ENCODE measurements at regions not wholly inside any gene's neighbourhood (a gene's known extent, or its start where the extent isn't known, plus 50 kb on each side); places are given as distances from the start of the nearest gene placed in this dataset.

GRCh38 chr3:124227150-124227630, 235.3 kb upstream of the ROPN1 start:
- H3K27me3 ChIP-seq (ENCODE audit: control insufficient read depth, insufficient read depth, low read length): no peaks in the 10 kb centered on the region
- no peak overlapping the region for H3K4me3 ChIP-seq (ENCODE audit: low read depth, low read length)
- no peaks in the 10 kb centered on the region for H3K36me3 ChIP-seq (ENCODE audit: control insufficient read depth, insufficient read depth, low read length)
- TF ChIP-seq CTCF (IDR thresholded peaks at IDR 0.05; ENCODE audit: insufficient read depth, low read length, poor library complexity, severe bottlenecking): no peak
- no peak for DNase-seq (ENCODE audit: low read depth)

DNA sequence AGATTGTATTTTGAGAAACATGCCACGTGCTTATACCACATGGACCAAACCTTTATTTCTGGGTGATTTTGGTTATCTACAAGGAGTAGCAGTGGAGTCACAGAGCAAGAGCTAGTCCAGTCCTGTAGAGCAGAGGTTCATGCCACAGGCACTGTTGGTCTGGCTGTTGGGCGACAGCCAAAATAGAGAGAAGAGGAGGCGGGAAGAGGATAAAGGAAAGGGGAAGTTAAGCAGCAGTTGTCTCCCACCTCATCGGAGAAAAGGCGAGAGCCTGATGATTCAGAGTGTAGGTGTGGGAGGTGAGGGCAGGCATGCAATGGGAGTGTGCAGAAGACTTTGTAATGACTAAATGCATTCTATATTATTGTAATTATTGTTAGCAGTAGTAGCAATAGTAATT, 237.5 kb upstream of the ROPN1 start:
- no peaks in the 10 kb centered on the region for H3K36me3 ChIP-seq (ENCODE audit: control insufficient read depth, insufficient read depth, low read length)
- H3K4me3 ChIP-seq (ENCODE audit: low read depth, low read length): no peak overlapping the region
- DNase-seq (ENCODE audit: low read depth): no peak
- no peak for TF ChIP-seq CTCF (IDR thresholded peaks at IDR 0.05; ENCODE audit: insufficient read depth, low read length, poor library complexity, severe bottlenecking)
- no peaks in the 10 kb centered on the region for H3K27me3 ChIP-seq (ENCODE audit: control insufficient read depth, insufficient read depth, low read length)

DNA sequence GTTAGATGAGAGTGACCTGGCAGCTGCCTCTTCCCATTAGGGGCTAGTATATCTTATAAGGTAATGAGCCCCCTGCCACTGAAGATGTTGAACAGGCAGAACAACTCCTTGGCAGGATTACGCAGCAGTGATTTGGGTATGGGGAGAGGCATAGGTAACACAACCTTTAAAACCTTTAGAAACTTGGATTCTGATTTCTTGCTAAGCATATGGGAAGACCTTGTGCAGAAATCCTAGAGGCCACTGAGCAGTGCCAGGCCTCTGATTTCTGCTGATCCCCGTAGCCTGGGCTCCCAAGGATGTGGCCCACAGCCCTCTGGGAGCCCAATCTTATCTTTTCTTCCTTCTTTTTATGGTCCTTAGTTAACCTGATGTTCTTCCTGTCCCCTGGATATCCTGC, 237.9 kb upstream of the ROPN1 start:
- Histone ChIP-seq H3K36me3 (ENCODE audit: control insufficient read depth, insufficient read depth, low read length) (no peaks in the 10 kb centered on the region), H3K4me3 (ENCODE audit: low read depth, low read length) (no peak overlapping the region), H3K27me3 (ENCODE audit: control insufficient read depth, insufficient read depth, low read length) (no peaks in the 10 kb centered on the region)
- DNase-seq (ENCODE audit: low read depth): no peak
- TF ChIP-seq CTCF (IDR thresholded peaks at IDR 0.05; ENCODE audit: insufficient read depth, low read length, poor library complexity, severe bottlenecking): no peak

GRCh38 chr3:124230432-124230831, 238.5 kb upstream of the ROPN1 start:
- Histone ChIP-seq H3K36me3 (ENCODE audit: control insufficient read depth, insufficient read depth, low read length) (no peaks in the 10 kb centered on the region), H3K27me3 (ENCODE audit: control insufficient read depth, insufficient read depth, low read length) (no peaks in the 10 kb centered on the region), H3K4me3 (ENCODE audit: low read depth, low read length) (no peak overlapping the region)
- no peak for TF ChIP-seq CTCF (IDR thresholded peaks at IDR 0.05; ENCODE audit: insufficient read depth, low read length, poor library complexity, severe bottlenecking)
- no peak for DNase-seq (ENCODE audit: low read depth)

DNA sequence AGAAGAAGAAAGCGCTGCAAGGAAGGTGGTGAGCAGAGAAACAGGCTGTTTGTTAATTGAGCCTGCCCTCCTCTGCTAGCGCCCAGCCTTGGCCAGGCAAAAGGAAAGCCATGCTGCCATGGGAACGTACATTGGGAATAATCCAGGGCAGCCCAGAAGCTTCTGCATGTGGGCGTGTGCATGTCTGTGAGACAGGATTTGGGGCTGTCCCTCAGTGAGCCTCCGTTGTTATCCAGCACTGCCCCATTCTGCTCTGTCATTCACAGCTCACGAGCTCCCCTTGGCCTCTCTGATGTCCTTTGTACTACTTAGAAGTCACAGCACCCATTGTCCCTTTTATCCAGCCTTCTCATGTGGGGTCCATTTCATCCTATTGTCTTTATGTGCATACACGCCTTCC, 239.1 kb upstream of the ROPN1 start:
- Histone ChIP-seq H3K36me3 (ENCODE audit: control insufficient read depth, insufficient read depth, low read length) (no peaks in the 10 kb centered on the region), H3K4me3 (ENCODE audit: low read depth, low read length) (no peak overlapping the region), H3K27me3 (ENCODE audit: control insufficient read depth, insufficient read depth, low read length) (no peaks in the 10 kb centered on the region)
- DNase-seq (ENCODE audit: low read depth): no peak
- TF ChIP-seq CTCF (IDR thresholded peaks at IDR 0.05; ENCODE audit: insufficient read depth, low read length, poor library complexity, severe bottlenecking): no peak

DNA sequence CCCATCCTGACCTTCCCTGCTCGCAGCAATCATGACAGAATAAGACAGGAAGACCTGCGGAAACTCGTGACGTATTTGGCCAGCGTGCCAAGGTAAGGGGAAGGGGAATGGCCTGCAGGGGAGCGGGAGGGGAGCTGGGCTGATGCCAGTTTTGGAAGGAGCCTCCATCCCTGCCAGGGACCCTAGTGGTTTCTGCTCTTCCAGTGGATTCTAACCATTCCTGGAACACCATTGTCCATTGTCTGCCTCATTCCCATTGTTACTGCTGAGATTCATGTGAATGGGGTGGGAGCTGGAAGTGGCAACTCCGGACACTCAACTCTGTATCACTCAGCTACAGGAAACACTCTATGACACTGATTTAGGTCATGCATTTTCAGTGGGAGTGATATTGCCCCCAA, 242.9 kb upstream of the ROPN1 start:
- no peaks in the 10 kb centered on the region for H3K27me3 ChIP-seq (ENCODE audit: control insufficient read depth, insufficient read depth, low read length)
- no peaks in the 10 kb centered on the region for H3K36me3 ChIP-seq (ENCODE audit: control insufficient read depth, insufficient read depth, low read length)
- no peak for TF ChIP-seq CTCF (IDR thresholded peaks at IDR 0.05; ENCODE audit: insufficient read depth, low read length, poor library complexity, severe bottlenecking)

More for the DNA sequence above, 242.9 kb upstream of the ROPN1 start:
- no peak overlapping the region for H3K4me3 ChIP-seq (ENCODE audit: low read depth, low read length)
- no peak for DNase-seq (ENCODE audit: low read depth)
